ENCODE measurements at regions not wholly inside any gene's neighbourhood (a gene's known extent, or its start where the extent isn't known, plus 50 kb on each side); places are given as distances from the start of the nearest gene placed in this dataset.

DNA sequence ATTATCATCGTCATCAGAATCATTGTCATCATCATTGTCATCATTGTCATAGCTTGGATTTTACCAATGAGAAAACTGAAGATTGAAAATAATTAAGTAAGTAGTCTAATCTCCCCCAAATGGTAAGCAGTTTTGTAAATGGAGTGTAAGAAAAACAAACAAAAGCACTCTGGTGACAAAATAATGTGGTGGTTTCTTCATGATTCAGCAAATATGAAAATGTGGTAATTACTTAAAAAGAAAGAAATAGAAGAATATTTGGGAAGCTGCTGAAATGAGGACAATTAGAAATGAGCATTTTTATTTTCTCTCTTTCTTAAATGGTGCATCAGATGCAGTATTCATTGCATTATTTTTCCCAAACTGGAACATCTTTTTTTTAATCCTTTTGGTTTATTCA lies 514.4 kb downstream of the DCDC2C start (continued):
- TF ChIP-seq IKZF2 (IDR thresholded peaks at IDR 0.05) (no peak), ZBTB40 (IDR thresholded peaks at IDR 0.05; ENCODE audit: borderline replicate concordance) (no peak), POLR2A (IDR thresholded peaks at IDR 0.05; ENCODE audit: low read depth, low read length) (no peak), ASH2L (IDR thresholded peaks at IDR 0.05; ENCODE audit: borderline replicate concordance, low read depth) (no peak), BMI1 (IDR thresholded peaks at IDR 0.05; ENCODE audit: borderline replicate concordance) (no peak)
- TF ChIP-seq, protein P1, sequence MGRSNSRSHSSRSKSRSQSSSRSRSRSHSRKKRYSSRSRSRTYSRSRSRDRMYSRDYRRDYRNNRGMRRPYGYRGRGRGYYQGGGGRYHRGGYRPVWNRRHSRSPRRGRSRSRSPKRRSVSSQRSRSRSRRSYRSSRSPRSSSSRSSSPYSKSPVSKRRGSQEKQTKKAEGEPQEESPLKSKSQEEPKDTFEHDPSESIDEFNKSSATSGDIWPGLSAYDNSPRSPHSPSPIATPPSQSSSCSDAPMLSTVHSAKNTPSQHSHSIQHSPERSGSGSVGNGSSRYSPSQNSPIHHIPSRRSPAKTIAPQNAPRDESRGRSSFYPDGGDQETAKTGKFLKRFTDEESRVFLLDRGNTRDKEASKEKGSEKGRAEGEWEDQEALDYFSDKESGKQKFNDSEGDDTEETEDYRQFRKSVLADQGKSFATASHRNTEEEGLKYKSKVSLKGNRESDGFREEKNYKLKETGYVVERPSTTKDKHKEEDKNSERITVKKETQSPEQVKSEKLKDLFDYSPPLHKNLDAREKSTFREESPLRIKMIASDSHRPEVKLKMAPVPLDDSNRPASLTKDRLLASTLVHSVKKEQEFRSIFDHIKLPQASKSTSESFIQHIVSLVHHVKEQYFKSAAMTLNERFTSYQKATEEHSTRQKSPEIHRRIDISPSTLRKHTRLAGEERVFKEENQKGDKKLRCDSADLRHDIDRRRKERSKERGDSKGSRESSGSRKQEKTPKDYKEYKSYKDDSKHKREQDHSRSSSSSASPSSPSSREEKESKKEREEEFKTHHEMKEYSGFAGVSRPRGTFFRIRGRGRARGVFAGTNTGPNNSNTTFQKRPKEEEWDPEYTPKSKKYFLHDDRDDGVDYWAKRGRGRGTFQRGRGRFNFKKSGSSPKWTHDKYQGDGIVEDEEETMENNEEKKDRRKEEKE (IDR thresholded peaks at IDR 0.05) = no peak

DNA sequence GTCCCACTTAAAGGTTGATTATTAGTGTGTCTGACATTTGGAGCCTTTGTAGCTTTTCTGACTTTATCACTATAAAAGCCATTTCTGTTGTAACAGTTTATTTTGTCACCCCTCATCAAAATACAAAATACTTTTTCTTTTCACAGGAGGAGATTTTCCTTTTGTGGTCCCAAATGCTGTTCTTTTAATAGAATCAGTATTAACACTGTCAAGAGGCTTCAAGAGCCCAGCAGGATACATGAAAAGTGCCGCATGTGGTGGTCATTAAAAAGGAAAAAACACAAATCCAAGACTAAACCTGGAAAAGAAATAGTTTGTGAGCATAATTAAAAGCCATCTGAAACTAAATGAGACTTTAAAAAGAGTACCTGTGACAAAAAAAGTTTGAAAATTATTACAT lies 515.7 kb downstream of the DCDC2C start:
- CTCF ChIA-PET = no interaction called here
- Histone ChIP-seq H3K27ac (ENCODE audit: control insufficient read depth, insufficient read depth) (no peak overlapping the region), H3K79me2 (ENCODE audit: control insufficient read depth, insufficient read depth, low read length) (no peaks in the 10 kb centered on the region), H4K20me1 (ENCODE audit: control insufficient read depth, insufficient read depth) (no peaks in the 10 kb centered on the region), H3K9me3 (replicated peaks; ENCODE audit: control insufficient read depth, insufficient read depth, low read length) (no peaks in the 10 kb centered on the region), H3K36me3 (ENCODE audit: control insufficient read depth in 2 of 2, insufficient read depth in 2 of 2, low read length in 1 of 2) (no peaks in the 10 kb centered on the region), H3K4me1 (ENCODE audit: control insufficient read depth, insufficient read depth, low read length) (no peaks in the 10 kb centered on the region; the same call in 1 of the 2 replicates), H3K4me3 (no peak overlapping the region), H3K27me3 (replicated peaks in 1 of 2; ENCODE audit: control insufficient read depth in 2 of 2, insufficient read depth in 2 of 2, low read length in 1 of 2) (no peaks in the 10 kb centered on the region), H3K9ac (ENCODE audit: control insufficient read depth, insufficient read depth, low read length) (no peak overlapping the region), H3K4me2 (ENCODE audit: control insufficient read depth, insufficient read depth) (no peak overlapping the region), H2AFZ (ENCODE audit: control insufficient read depth, low read depth, low read length) (no peak overlapping the region)
- TF ChIP-seq SMC3 (IDR thresholded peaks at IDR 0.05; ENCODE audit: borderline replicate concordance, low read length) (no peak), POLR2AphosphoS2 (IDR thresholded peaks at IDR 0.05; ENCODE audit: low read depth, low read length) (no peak), NRF1 (conservative IDR thresholded peaks at IDR 0.05; ENCODE audit: low read depth, low read length) (no peak), CHD4 (IDR thresholded peaks at IDR 0.05) (no peak)
- 50% methylated on average over 1 of the region's 1 CpG for WGBS (ENCODE audit: insufficient coverage, insufficient replicate concordance, low lambda C conversion rate, missing lambda C conversion rate)
- no TSS peak for BruUV-seq (replicated peaks)
- intact Hi-C loops (cut with micrococcal nuclease; ENCODE audit: unreplicated experiment) = no loop called here
- in situ Hi-C loops (cut with MboI) = no loop called here
- FAIRE-seq (no peak), DNase-seq (ENCODE audit: low read depth, low spot score) (no peak), ATAC-seq (no peak)
- SMC1A ChIA-PET (ENCODE audit: uncharacterized antibody, unreplicated experiment) = interaction anchor here (0.5 to 0.6 kb wide), 2 partner anchors 92 to 663 kb away, joined by 3 read pairs; no protein-coding TSS in a partner anchor
- POLR2A ChIA-PET = no interaction called here
- RAD21 ChIA-PET (ENCODE audit: unreplicated experiment) = no interaction called here

Measured in GM12878 (cell line).